Endothelial cell of umbilical vein (primary cell): ENCODE measurements at regions not wholly inside any gene's neighbourhood (a gene's known extent, or its start where the extent isn't known, plus 50 kb on each side); places are given as distances from the start of the nearest gene placed in this dataset.

Source experiments
- EZH2 ChIP-seq: IDR thresholded peaks from 2 replicates; pipeline ENCODE4 v1.6.1; 2012; ENCODE audit warnings: borderline replicate concordance, low read depth, mild to moderate bottlenecking, moderate library complexity, low read length, inconsistent platforms; ENCODE audit not compliant: severe bottlenecking
- MYC ChIP-seq: IDR thresholded peaks from one replicate; pipeline ENCODE4 v1.6.1; 2011; ENCODE audit warnings: mild to moderate bottlenecking, low read depth, low read length
- POLR2A ChIP-seq: IDR thresholded peaks from 2 replicates; pipeline ENCODE4 v1.6.1; 2012; ENCODE audit warnings: low read depth, mild to moderate bottlenecking, control low read depth, low read length
- POLR2AphosphoS5 ChIP-seq: IDR thresholded peaks from 2 replicates; pipeline ENCODE4 v1.6.1; 2012; ENCODE audit warnings: low read depth, mild to moderate bottlenecking, control low read depth, low read length, moderate library complexity; ENCODE audit not compliant: insufficient read depth
- TF ChIP-seq, protein P1 (sequence below), 2 donors: IDR thresholded peaks; 1 replicate in 1 of 2; 2 replicates in 1 of 2; pipeline ENCODE4 v1.5.1; 2011; ENCODE audit warnings: low read length in 2 of 2, mild to moderate bottlenecking in 2 of 2, moderate library complexity in 2 of 2, control low read depth in 1 of 2, inconsistent platforms in 1 of 2, low read depth in 1 of 2; ENCODE audit not compliant: insufficient read depth in 1 of 2; ENCODE audit errors: extremely low read depth in 1 of 2

DNA sequence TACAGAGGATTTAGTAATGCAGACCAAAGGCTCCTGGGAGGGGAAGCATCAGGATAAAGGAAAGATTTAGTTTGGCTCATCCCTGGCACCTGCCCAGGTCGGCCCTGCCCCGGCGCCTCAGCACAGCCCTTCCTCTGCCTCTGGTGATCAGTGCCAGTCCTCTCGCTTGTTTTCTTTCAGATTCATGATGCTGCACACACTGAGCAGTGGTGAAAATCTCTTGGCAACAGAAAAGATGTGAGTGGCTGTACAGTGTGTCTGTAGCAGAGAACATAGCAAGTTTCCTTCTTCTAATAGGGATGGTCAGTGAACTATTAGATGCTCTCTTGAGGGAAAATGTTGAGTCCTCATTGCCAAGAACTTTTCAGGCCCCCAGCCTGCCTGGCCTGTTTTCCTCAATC is 994.1 kb downstream of the KCNMA1 start:
- TF ChIP-seq POLR2A (no peak), EZH2 (no peak), POLR2AphosphoS5 (no peak), MYC (no peak)
- TF ChIP-seq, protein P1, sequence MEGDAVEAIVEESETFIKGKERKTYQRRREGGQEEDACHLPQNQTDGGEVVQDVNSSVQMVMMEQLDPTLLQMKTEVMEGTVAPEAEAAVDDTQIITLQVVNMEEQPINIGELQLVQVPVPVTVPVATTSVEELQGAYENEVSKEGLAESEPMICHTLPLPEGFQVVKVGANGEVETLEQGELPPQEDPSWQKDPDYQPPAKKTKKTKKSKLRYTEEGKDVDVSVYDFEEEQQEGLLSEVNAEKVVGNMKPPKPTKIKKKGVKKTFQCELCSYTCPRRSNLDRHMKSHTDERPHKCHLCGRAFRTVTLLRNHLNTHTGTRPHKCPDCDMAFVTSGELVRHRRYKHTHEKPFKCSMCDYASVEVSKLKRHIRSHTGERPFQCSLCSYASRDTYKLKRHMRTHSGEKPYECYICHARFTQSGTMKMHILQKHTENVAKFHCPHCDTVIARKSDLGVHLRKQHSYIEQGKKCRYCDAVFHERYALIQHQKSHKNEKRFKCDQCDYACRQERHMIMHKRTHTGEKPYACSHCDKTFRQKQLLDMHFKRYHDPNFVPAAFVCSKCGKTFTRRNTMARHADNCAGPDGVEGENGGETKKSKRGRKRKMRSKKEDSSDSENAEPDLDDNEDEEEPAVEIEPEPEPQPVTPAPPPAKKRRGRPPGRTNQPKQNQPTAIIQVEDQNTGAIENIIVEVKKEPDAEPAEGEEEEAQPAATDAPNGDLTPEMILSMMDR (IDR thresholded peaks at IDR 0.05; ENCODE audit: extremely low read depth in 1 of 2, insufficient read depth in 1 of 2, low read depth in 1 of 2, low read length in 2 of 2): no peak
